ENCODE measurements at regions not wholly inside any gene's neighbourhood (a gene's known extent, or its start where the extent isn't known, plus 50 kb on each side); places are given as distances from the start of the nearest gene placed in this dataset.

DNA sequence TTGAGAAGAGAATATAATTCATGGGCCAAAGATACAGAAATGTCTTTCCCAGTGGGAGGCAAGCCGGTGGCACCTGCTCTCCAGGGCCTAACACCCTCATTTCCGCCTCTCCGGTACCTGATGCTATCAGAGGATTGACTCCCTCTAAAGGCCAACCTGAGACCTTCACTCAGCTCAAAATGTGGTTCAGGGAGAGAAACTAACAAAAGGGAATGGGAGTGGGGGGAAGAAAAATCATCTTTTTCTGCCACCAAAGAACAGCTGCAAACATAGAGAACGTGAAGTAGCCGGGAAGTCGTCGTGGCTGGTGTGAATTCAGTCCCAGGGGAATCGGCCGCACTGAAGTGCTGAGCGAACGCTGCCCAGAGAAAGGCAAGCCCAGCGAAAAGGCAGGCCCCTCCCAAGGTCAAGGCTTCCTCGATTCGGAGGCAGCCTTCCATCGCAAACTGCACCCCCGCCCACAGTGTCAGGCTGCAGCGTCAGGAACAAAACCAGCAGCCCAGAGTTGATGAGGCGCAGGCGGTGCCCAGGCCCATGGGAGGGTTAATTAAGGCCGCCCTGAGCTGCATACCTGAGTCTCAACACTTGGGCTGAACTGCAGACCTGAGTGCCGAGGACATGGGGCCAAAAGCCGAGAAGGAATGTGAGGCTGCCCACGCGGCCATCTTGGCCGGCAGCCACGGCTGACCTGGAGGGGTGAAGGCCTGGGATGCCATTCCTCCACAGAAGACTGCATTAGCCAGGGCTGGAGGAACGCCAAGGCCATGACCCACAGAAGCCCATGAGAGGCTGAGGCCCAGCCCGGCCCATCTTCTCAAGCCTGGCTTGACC, 160.2 kb downstream of the PSMG1 start:
- ChIA-PET POLR2A (no interaction called here), CTCF (interaction anchor here (0.6 to 0.7 kb wide), 2 partner anchors 35 to 634 kb away, joined by 3 to 4 read pairs; no protein-coding TSS in a partner anchor)
- no peaks in the 10 kb centered on the region for H3K36me3 ChIP-seq (ENCODE audit: control insufficient read depth in 2 of 2, insufficient read depth in 1 of 2, low read length in 2 of 2)
- H3K4me3 ChIP-seq (ENCODE audit: low read depth, low read length): no peak overlapping the region
- H3K4me1 ChIP-seq (ENCODE audit: control insufficient read depth, insufficient read depth, low read length): no peaks in the 10 kb centered on the region
- no peak for TF ChIP-seq ZNF610 (tag by site-specific recombination; IDR thresholded peaks at IDR 0.05; ENCODE audit: borderline replicate concordance)
- TF ChIP-seq, protein P1, sequence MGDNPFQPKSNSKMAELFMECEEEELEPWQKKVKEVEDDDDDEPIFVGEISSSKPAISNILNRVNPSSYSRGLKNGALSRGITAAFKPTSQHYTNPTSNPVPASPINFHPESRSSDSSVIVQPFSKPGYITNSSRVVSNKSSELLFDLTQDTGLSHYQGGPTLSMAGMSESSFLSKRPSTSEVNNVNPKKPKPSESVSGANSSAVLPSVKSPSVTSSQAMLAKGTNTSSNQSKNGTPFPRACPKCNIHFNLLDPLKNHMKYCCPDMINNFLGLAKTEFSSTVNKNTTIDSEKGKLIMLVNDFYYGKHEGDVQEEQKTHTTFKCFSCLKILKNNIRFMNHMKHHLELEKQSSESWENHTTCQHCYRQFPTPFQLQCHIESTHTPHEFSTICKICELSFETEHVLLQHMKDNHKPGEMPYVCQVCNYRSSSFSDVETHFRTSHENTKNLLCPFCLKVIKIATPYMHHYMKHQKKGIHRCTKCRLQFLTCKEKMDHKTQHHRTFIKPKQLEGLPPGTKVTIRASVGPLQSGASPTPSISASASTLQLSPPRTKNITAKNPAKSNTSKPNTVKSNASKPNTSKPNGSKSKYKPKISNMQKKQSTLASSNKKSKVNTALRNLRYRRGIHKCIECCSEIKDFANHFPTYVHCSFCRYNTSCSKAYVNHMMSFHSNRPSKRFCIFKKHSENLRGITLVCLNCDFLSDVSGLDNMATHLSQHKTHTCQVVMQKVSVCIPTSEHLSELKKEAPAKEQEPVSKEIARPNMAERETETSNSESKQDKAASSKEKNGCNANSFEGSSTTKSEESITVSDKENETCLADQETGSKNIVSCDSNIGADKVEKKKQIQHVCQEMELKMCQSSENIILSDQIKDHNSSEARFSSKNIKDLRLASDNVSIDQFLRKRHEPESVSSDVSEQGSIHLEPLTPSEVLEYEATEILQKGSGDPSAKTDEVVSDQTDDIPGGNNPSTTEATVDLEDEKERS (tag by site-specific recombination; IDR thresholded peaks at IDR 0.05): no peak
- TF ChIP-seq ZBTB11 (tag by site-specific recombination; conservative IDR thresholded peaks at IDR 0.05; ENCODE audit: low read depth): no peak
- TF ChIP-seq, protein P2, sequence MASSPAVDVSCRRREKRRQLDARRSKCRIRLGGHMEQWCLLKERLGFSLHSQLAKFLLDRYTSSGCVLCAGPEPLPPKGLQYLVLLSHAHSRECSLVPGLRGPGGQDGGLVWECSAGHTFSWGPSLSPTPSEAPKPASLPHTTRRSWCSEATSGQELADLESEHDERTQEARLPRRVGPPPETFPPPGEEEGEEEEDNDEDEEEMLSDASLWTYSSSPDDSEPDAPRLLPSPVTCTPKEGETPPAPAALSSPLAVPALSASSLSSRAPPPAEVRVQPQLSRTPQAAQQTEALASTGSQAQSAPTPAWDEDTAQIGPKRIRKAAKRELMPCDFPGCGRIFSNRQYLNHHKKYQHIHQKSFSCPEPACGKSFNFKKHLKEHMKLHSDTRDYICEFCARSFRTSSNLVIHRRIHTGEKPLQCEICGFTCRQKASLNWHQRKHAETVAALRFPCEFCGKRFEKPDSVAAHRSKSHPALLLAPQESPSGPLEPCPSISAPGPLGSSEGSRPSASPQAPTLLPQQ (tag by site-specific recombination; IDR thresholded peaks at IDR 0.05): no peak
- TF ChIP-seq ZSCAN4 (tag by site-specific recombination; IDR thresholded peaks at IDR 0.05): no peak
- no peak for TF ChIP-seq ZNF404 (tag by site-specific recombination; IDR thresholded peaks at IDR 0.05)
- TF ChIP-seq ZNF175 (tag by site-specific recombination; IDR thresholded peaks at IDR 0.05): no peak
- TF ChIP-seq MYNN (tag by site-specific recombination; IDR thresholded peaks at IDR 0.05; ENCODE audit: borderline replicate concordance): no peak
- TF ChIP-seq ZBTB44 (tag by site-specific recombination; IDR thresholded peaks at IDR 0.05): no peak
- H3K9me3 ChIP-seq (ENCODE audit: control insufficient read depth, insufficient read depth, low read depth, low read length): no peaks in the 10 kb centered on the region
- H3K27ac ChIP-seq (ENCODE audit: extremely low read depth, low read depth, low read length): no peak overlapping the region

DNA sequence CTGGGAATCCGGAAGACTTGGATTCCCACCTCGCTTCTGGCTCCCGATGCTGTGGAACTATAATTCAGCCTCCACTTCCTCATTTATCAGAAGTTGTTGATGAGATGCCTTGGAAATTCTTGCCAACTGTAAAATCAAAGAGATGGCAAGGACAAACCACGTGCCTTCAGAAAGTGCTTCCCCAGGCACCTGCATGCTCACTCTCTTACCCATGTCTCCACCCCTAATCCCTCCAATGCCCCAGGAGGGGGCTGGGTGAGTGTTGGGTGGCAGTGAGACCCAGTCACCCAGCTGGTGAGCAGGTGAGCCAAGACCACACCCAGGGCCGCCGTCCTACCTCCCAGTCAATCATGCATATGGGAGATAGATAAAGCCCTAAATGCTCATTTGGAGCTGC, 160.8 kb downstream of the PSMG1 start:
- ChIA-PET POLR2A (no interaction called here), CTCF (interaction anchor here (0.6 to 0.7 kb wide), 3 partner anchors 34 to 633 kb away, joined by 3 to 4 read pairs (median 3); no protein-coding TSS in a partner anchor)
- Histone ChIP-seq H3K4me3 (ENCODE audit: low read depth, low read length) (no peak overlapping the region), H3K9me3 (ENCODE audit: control insufficient read depth, insufficient read depth, low read depth, low read length) (no peaks in the 10 kb centered on the region), H3K27ac (ENCODE audit: extremely low read depth, low read depth, low read length) (no peak overlapping the region), H3K36me3 (ENCODE audit: control insufficient read depth in 2 of 2, insufficient read depth in 1 of 2, low read length in 2 of 2) (no peaks in the 10 kb centered on the region), H3K4me1 (ENCODE audit: control insufficient read depth, insufficient read depth, low read length) (no peaks in the 10 kb centered on the region)
- TF ChIP-seq SP3 (tag by site-specific recombination; IDR thresholded peaks at IDR 0.05) (no peak), ZNF341 (tag by site-specific recombination; IDR thresholded peaks at IDR 0.05; ENCODE audit: low read depth) (no peak), ZSCAN30 (tag by site-specific recombination; IDR thresholded peaks at IDR 0.05) (no peak), ZNF555 (tag by site-specific recombination; conservative IDR thresholded peaks at IDR 0.05) (no peak), ZNF16 (tag by site-specific recombination; IDR thresholded peaks at IDR 0.05; ENCODE audit: low read depth) (no peak), HOXD13 (CRISPR knock-in tag; IDR thresholded peaks at IDR 0.05; ENCODE audit: borderline replicate concordance) (no peak), KLF17 (tag by site-specific recombination; IDR thresholded peaks at IDR 0.05) (no peak), ZNF292 (tag by site-specific recombination; IDR thresholded peaks at IDR 0.05; ENCODE audit: borderline replicate concordance, low read depth) (no peak)
- TF ChIP-seq, protein P3, sequence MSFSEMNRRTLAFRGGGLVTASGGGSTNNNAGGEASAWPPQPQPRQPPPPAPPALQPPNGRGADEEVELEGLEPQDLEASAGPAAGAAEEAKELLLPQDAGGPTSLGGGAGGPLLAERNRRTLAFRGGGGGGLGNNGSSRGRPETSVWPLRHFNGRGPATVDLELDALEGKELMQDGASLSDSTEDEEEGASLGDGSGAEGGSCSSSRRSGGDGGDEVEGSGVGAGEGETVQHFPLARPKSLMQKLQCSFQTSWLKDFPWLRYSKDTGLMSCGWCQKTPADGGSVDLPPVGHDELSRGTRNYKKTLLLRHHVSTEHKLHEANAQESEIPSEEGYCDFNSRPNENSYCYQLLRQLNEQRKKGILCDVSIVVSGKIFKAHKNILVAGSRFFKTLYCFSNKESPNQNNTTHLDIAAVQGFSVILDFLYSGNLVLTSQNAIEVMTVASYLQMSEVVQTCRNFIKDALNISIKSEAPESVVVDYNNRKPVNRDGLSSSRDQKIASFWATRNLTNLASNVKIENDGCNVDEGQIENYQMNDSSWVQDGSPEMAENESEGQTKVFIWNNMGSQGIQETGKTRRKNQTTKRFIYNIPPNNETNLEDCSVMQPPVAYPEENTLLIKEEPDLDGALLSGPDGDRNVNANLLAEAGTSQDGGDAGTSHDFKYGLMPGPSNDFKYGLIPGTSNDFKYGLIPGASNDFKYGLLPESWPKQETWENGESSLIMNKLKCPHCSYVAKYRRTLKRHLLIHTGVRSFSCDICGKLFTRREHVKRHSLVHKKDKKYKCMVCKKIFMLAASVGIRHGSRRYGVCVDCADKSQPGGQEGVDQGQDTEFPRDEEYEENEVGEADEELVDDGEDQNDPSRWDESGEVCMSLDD (tag by site-specific recombination; IDR thresholded peaks at IDR 0.05): no peak
